GM19324 (cell line): ENCODE measurements at regions not wholly inside any gene's neighbourhood (a gene's known extent, or its start where the extent isn't known, plus 50 kb on each side); places are given as distances from the start of the nearest gene placed in this dataset.
"Not testable (repeated sequence)": the region's sequence is repeated elsewhere in the genome, so short reads cannot be mapped to it uniquely, and the experiment has no call there.

Source experiments
- ATAC-seq: cut with Tn5 transposase; IDR thresholded peaks from one replicate; pipeline ENCODE4 v1.9.1; 2021; ENCODE audit warnings: mild to moderate bottlenecking, moderate library complexity; ENCODE audit not compliant: unreplicated experiment, low FRiP score

GRCh38 chr2:67312871-67313270, 84.3 kb upstream of the ETAA1 start:
- ATAC-seq = no peak

DNA sequence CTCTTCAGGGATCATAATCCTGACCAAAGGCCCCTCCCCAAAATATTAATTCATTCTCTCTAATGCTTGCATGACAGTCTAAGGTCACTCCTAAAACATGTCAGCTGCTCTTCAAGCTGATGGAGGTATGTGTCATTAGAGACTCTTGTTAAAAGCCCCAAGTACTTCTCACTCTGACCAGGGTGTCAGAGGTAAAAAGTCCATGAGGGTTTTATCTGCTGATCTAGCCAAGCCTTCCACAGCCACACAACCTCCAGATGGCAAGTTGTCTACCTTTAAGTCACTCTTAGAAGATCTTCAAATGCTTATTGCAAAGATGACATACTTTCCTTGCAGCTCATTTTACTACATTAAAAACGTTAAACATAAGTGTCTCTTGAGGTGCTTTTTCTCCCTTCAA, 83.6 kb upstream of the ETAA1 start:
- no peak for ATAC-seq

DNA sequence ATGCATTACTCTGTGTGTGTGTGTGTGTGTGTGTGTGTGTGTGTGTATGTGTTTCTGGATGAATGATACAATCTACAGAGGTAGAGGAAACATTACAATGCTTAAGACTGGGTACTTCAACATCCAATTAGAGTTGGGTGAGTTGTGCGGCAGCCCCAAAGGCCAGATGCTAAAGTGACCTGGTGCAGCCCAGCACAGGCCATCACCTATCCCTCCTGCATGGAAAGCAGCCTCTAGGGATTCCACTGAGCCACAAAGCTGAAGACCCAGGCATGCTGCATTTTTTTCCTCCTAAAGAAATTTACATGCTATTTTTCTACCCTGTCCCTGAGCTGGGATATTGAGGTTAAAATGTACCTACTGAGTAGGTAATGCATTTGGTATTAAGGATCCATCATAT, 79.1 kb upstream of the ETAA1 start:
- ATAC-seq = no peak

DNA sequence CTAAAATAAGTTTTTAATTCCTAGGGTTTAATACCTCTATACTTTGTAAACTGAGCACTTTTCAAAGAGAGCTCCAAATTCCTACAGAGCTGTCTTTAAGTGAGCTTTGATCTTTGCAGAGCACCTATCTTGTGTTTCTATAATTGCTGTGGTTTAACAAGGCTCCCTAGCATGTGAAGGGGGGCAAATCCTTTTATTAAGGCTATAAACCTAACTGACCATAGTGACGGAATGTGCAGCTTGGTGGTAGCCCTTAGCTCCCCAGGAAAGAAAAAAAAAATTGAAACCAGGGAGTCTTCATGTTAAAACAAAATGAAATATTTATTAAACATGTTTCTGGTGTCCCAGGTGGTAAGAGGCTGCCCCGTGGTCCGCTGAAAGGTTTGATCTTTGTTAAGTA, 78.6 kb upstream of the ETAA1 start:
- no peak for ATAC-seq

DNA sequence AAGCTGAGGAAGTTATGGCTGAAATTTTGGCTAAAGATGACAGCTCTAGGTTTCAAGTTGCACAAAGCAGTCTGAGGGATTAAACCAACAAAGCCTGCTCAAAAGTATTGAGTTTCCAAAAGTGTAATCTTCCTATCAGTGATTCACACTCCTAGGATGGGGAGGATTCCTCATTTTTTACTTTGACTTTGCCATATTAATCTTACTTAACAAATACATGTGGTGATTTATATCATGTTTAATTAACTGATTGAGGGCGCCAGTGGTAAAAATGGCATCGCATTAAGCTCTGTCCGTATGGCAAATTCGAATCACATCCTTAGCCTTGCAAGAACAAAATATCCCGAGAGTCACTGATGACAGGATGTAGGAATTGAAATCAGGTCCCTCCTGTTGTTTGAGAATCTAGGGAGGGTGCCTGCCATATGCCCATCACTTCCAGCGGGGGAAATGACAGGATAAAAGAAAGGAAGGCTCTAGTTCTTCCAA, 78.1 kb upstream of the ETAA1 start:
- ATAC-seq = no peak

GRCh38 chr2:67320861-67321587, 76.1 kb upstream of the ETAA1 start:
- ATAC-seq = no peak

- ATAC-seq = no peak
Measured at GRCh38 chr2:67321588-67321903, 75.6 kb upstream of the ETAA1 start.

- ATAC-seq = no peak
Measured at GRCh38 chr2:67322353-67323001, 74.7 kb upstream of the ETAA1 start.

DNA sequence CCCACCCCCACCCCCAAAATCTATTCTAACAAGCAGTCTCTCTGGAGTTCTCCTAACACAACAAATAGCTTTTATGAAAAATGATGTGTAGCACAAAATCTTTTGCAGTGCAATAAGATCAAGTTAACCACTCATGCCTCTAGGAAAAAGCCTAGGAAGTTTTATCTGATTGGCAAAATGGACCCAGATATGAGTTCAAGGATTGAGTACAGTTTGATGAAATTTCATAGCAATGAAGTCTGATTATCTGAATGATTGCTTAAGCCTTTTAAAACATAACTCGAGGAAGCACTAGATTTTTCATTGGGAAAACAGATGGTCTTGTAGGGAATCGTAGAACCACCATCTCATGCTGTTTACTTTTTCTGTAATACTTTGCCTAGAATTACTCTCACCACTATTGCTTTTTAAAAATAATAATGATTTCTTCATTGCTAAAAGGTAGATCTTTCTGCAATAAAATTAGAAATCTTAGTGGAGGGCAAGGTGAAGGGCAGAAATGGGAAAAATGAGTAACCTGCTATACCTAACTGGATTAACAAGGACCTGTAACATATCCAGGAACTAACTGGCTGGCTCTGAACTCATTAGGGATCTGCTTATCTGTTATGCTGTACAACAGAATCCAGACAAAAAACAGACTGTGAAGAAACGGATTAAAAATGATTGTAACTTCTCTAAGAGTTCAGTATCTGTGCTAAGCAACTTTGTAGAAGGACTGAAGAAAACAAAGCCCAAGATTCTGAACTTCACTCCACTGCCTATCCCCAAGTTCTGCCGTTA, 73.7 kb upstream of the ETAA1 start:
- no peak for ATAC-seq

DNA sequence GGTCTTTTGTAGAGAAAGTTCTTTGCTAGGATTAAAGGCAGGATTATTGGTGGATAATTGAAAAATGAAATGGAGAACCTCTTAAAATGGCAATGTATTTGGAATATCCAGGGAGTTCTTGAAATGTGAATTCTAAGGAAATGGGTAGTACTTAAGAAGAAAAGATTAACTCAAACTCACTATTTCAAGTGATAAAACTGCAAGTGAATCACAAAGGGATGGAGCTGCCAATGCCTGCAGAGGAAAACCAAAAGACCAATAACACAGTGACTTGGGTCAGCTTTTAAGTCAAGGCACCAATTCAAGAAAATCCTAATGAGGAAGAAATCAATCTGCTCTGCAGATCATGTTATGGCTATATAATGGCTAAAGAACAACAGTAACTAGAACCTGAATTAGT, 67.6 kb upstream of the ETAA1 start:
- no peak for ATAC-seq

- ATAC-seq = no peak
Measured at GRCh38 chr2:67329951-67330350, 67.2 kb upstream of the ETAA1 start.

- not testable (repeated sequence) for ATAC-seq
Measured at GRCh38 chr2:67331419-67332086, 65.6 kb upstream of the ETAA1 start.

DNA sequence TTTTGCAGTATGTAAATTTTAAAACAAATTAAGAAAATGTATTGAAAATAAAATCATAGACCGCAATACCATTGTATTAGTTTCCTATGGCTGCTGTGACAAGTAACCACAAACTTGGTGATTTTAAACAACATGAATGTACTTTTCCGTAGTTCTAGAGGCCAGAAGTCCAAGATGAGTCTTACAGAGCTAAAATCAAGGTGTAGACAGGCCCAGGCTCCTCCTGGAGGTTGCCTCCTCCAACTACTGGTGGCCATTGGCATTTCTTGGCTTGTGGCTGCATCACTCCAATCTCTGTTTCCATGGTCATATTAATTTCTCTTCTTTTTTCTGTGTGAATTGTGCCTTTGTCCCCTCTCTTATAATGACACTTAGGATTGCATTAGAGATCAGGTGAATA, 59.2 kb upstream of the ETAA1 start:
- ATAC-seq = no peak

GRCh38 chr2:67338601-67339233, 58.4 kb upstream of the ETAA1 start:
- ATAC-seq = no peak

DNA sequence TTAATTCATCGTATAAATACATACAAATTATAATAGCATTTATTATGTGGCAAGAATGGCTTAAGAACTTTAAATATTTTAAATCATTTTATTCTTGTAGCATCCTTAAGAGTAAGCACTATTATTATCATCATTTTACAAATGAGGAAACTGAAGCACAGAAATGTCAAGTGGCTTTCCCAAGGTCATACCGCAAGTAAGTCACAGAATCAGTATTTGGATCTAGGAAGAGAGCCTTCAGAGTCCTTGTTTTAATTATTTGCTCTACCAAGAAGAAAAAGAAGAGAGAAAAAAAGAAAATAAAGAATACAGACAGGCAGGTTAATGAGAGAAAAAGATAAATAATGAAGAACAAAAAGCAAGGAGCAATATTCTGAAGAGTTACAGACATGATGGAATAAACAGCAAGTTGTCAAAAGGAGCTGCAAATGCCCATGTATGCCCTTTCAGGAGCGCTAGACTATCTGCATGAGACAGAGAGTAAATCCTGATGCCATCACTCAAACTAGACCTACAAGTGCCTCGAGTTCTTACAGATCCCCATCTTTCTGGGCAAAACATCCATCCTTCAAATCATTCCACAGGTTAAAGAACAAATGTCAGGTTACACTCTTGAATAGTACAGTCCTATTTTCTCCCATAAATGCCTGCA, 57.8 kb upstream of the ETAA1 start:
- ATAC-seq = no peak

DNA sequence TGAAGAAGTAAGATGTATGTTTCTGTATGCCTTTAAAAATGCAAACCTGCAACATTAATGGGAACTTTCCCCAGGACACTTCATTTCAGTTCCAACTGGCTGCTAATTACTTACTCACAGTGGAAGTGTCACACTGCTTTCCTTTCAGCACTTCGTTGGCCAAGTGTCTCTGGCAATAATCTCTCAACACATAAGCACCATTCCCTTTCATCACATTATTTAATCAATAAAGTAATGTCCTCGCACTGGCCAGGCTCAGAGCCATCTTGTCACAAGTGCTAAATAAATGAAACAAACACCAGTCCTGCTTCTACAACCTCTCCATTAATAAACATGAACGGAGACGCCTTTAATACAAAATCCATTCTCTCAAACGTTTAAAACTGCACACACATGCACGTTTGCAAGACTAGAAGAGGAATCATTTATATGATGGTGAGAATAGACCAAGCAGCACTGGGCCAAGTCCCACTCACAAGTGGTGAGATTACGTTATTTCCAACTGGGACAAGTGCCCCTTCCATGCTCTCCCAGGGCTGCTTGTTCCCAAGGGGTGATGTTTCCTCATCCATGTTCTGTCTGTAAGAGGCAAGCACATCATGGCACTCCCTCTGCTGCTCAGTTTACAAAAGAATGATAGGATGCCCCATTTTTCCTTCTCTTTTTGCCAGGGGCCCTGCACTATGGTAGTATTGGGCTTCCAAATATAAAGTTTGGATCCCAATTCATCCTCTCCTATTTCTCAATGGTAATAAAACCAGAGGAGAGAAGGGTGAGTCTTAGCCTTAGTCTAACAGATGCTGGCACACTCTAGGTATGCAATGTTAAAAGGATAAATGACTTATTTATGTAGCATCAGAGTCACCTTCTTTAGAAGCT, 56.8 kb upstream of the ETAA1 start:
- no peak for ATAC-seq

GRCh38 chr2:67341012-67341318, 56.2 kb upstream of the ETAA1 start:
- no peak for ATAC-seq

DNA sequence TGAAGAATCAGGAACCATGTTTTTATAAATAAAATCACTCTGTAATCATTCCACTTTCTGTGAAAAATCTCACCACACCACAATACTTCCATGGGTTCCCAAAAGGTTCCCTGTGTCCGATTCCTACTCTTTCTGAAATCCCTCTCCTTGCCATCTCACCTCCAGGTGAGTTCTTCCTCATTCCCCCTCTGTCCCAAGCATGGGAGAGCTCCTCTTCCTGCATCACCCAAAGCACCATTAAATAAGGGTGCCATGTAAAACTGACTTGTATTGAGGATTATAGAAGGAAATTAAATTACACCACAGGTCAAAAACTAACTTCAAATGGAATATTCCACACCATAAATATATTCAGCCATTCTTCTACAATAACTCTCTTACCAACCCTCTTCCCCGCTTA, 55.8 kb upstream of the ETAA1 start:
- no peak for ATAC-seq

- ATAC-seq = no peak
Measured at GRCh38 chr2:67342394-67342793, 54.7 kb upstream of the ETAA1 start.
